Stimulated activated CD8-positive, alpha-beta memory T cell treated with anti-CD3 and anti-CD28 coated beads, Interleukin-2, amount 100 ng/mL, for 48 hours (primary cell): ENCODE measurements at regions not wholly inside any gene's neighbourhood (a gene's known extent, or its start where the extent isn't known, plus 50 kb on each side); places are given as distances from the start of the nearest gene placed in this dataset.

Experiments used
- DNase-seq, 2 donors: peaks; one replicate each; pipeline ENCODE4 v3.0.0-alpha.2; 2020; ENCODE audit warnings: low read depth in 2 of 2

GRCh38 chr12:93243689-93244513 is 133.8 kb upstream of the NUDT4 start:
- DNase-seq: no peak

DNA sequence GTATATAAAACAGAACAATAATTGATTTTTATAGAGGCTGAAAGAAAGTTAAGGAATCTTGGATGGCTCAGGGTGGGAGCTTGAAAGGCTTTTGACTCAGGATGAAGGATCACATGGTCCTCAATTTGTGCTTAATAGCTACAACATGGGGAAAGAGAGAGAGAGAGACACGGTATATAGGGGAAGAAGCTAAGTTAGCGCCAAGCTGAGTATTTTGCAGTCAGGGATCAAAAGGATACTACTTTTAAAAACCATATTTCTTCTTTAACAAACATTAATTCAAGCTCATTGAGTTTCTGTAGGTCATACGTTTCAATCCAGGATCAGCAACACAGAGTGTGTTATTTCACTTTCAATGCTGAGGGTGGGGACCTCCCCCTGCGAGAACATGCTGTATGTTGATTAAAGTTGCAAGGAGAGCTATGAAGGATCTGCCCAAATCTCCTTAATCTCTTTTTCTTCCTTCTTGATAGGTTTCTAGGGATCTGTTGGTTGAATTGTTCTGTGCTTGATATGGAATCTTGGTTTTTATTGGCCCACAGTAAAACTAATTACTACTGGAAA is 133.1 kb upstream of the NUDT4 start:
- peak in 1 of 2 donors; percentile 0 for DNase-seq

DNA sequence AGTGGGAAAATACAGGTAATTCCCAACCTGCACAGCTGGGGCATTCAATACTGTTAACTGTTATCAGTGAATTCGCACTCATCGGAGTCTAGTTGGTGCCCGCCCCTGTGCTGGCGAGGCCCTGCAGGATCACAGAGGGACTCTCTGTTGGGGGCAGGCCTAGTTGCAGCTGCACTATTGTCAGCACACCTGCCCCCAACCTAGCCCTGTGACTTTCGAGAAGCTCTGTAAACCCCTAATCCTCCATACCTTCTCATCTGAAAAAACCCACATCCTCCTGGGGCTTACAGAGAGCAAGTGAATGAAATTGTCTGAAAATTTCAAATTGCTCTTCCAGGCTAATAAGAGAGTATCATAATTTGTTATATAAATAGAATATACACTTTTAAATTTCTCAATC is 132.2 kb upstream of the NUDT4 start:
- peak; percentile 6 to 13 for DNase-seq

GRCh38 chr12:93247313-93247991 is 130.3 kb upstream of the NUDT4 start:
- DNase-seq: no peak

DNA sequence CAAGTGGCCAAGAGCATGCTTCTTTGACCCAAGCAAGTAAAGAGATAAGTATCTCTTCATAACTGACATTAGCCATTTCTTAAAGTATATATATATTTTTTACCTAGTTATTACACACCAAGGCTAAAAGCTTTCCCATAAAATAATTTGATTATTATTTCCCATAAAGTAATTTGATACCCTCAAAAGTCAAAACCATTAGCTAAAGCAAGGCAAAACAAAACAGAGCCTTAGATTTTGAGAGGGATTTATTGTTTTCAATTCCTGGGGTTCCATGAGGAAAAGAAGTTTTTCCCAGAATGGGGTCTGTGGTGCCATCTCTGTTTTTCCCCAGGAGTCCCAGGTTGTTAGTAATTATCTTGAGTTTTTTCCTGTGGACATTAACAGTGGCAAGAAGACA is 125.5 kb upstream of the NUDT4 start:
- DNase-seq: no peak

DNA sequence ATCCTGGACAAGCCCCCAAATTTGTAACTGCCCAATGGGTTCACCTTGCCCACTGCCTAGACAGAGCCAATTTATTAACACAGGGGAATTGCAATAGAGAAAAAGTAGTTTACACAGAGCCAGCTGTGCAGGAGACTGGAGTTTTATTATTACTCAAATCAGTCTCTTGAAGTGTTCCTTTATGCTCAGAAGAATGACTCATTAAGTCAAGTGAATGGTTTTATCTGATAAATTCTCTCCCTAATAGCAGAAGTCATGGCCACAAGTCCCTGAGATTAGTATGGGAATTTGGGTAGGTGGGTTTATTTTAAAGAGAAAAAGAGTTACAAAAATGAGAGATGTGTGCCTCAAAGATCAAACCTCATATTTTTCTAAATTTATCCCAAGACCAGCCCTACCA is 122.8 kb upstream of the NUDT4 start:
- DNase-seq: no peak

GRCh38 chr12:93256256-93256969 is 121.3 kb upstream of the NUDT4 start:
- DNase-seq: no peak

DNA sequence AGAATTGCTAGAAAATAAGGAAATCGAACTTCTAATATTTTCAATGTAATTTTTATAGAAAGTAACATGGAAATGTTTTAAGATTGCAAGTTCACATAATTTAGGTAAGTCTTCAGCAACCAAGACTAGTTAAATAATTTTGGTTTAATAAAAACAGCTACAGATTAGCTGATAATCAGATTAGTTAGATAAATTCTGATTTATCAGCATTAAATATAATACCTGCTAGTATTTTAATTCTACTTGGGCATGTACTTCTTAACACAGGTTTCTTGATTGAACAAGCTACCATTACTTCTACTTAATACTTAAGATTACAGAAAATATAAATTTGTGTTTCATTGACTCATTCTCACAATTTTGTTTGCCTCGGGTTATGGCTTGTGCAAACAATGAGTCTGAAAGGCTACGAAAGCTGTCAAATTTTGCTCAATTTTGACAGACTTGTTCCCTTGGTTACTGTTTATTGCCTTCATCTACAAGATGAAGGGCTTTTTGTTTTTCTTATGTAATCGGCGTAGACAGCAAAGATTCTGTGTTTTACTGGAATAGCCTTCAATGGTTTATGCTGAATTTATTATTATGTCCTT is 116.1 kb upstream of the NUDT4 start:
- no peak for DNase-seq

- DNase-seq: no peak
Observed at GRCh38 chr12:93272997-93273396, 104.7 kb upstream of the NUDT4 start.

GRCh38 chr12:93273834-93274564 is 103.7 kb upstream of the NUDT4 start:
- no peak for DNase-seq

- DNase-seq: no peak
Observed at GRCh38 chr12:93274937-93275336, 102.8 kb upstream of the NUDT4 start.

DNA sequence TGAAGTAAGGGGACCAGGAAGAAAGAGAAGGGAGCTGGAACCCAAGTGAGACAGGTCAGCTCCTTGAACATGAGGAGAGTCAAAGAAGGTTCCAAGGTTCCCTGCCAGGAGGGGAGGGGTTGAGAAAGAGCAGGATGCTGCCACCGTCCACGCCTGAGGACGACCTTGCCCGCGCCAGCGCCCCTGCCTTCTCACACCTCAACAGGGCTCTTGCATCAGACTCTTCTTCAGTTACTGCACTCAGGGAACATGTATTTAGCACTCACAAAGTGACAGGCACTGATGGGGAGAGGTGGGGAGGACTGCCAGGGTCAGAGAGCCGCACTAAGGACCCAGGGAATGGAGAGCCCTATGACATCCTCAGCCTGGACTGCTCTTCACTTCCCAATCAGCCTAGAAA is 102.1 kb upstream of the NUDT4 start:
- no peak for DNase-seq

DNA sequence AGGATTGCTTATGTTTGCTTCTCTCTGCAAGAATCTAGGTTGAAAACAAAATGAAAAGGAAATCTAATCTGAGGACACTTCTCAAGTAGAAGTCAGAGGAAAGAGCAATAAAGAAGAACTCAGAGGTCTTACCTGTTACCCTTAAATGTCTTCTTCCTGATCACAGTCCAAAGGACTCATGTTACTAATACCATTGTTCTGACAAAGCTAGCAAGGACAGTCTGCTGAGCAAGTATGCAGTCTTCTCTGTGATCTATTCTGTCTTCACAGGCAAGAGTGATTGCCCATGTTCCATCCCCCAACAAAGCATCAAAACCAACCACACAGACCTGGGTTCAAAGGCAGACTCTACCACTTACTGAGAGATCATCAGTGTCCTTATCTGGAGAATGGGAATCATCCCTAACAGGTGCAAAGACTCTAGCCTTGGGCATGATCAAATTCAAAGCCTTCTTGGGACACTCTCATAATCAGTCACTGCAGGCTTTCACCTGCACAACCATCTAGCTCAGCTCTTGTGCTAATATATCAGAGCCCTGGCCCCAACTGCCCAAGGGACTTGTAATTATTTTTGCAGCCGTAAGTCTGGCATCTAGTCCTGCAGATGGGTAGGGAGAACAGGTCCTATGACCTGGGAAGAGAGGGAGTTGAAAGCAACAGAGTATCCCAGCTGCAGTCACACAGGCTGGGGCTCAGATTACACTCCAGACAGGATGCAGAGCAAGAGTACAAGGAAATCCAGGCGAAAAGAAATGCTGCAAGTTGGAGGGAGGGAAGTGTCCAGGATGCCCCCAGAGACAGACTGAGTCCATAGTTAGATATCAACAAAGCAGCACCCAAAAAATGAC is 97.9 kb upstream of the NUDT4 start:
- DNase-seq: no peak

DNA sequence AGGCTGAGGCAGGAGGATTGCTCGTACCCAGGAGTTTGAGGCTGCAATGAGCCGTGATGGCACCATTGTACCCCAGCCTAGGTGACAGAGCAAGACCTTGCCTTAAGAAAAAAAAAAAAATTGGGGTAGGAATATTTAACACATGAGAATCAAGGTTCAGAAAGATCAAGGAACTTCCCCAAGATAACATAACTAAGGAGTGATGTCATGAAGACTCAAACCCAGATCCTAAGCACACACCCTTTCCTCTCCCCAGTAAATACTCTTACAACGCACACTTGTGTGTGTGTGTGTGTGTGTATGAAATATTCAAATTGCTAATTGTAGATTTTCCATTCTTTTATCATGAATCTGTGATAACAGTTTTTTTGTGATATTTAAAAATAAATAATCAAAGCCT is 90.6 kb upstream of the NUDT4 start:
- no peak for DNase-seq

- DNase-seq: no peak
Observed at GRCh38 chr12:93288626-93289025, 89.1 kb upstream of the NUDT4 start.

GRCh38 chr12:93290391-93290790 is 87.3 kb upstream of the NUDT4 start:
- DNase-seq: no peak

DNA sequence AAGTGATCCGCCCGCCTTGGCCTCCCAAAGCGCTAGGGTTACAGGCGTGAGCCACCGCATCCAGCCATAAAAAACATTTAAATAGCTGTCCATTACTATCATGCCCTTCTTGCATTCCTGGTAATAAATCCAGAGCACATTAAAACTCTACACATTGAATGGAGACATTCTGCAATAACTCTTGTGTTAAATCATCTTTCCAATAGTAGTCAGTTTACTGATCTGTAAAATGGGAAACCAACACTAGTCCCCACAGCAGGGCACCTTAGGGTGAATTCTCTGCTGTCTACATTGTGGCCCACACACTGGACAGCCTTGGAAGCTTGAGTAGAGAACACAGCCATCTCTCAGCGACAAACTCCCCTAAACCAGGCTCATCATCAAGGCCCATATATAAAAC is 85.5 kb upstream of the NUDT4 start:
- DNase-seq: no peak

DNA sequence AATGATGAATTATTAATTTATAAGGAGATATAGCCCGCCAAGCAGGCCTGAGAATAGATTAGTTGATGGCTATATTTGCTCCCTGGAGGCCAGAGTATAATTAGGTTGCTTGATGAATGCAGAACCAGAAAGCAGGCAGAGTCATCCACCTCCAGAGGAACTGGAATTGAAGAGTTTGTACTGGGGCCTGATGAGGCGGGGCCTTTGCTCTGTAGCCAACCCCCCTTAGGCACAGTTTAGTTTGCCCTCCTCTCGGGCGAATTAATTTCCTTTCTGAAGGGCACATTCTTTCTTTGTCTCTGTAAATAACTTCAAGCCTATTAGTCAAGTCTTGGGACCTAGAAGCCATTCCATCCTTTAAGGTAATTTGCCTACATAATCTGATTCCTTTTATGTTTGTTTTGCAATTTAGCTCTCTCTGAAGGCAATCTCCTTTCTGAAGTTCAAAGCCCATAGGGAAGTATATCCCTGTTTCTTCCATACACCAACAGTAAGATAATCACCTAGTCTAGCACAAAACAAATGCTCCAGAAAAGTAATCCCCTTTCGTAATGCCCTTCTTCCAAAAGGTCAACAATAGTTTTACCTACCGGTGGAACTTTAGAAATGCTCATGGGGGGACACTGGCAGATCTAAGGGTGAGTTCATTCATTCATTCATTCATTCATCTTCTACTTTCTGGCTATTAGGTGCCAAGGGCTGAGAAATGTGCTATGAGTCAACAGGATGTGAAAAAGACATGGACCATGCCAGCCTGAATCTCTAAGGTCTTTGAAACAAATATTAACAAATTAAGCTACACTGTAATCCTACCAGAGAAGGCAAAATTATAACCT is 84.8 kb upstream of the NUDT4 start:
- no peak for DNase-seq

GRCh38 chr12:93297032-93297431 is 80.7 kb upstream of the NUDT4 start:
- no peak for DNase-seq

DNA sequence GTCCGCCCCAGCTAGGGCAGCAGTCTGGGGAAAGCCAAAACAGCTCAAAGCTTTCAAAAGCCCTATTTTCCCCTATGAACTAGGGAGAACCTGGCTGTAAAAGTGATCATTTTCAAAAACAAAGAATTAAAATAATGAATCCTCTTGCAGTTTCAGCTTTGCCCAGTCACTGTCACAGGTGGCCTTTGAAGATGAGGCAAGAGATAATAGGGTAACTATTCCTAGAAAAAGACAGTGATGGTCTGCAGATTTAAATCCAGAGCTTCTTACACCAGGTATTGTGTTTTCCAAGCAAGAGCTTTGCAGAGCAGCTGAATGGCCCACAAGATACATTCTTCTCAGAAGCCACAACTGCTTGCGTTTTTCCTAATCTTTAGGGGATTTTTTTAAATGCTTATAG is 80.2 kb upstream of the NUDT4 start:
- no peak for DNase-seq
